IMR-90 (cell line): ENCODE measurements at regions not wholly inside any gene's neighbourhood (a gene's known extent, or its start where the extent isn't known, plus 50 kb on each side); places are given as distances from the start of the nearest gene placed in this dataset.
A peak's percentile ranks its signal among the peaks of the same experiment; 100 is the strongest.

ENCODE experiments used
- ATAC-seq: fragments of 200-7000 bp; cut with Tn5 transposase; 2 replicates; pipeline ENCODE4 v1.9.1; 2020; ENCODE audit warnings: low read depth, mild to moderate bottlenecking, moderate library complexity
- BruUV-seq: library from RNA; stranded (reverse); fragments of 400-500 nt; replicated peaks from 2 replicates; lab custom pipeline; 2021; lab: Mats Ljungman, UMichigan
- CTCF ChIA-PET: fragments of 300-600 bp; formaldehyde crosslinking; extraction: SDS; loops from one replicate; lab custom pipeline; 2021; ENCODE audit warnings: antibody characterized with exemption; lab: Yijun Ruan, JAX
- POLR2A ChIA-PET: fragments of 300-600 bp; sonication (Branson Sonifier 250); formaldehyde crosslinking; loops from one replicate; lab custom pipeline; 2022; ENCODE audit warnings: antibody characterized with exemption; ENCODE audit not compliant: unreplicated experiment; lab: Charles Lee
- DNase-seq: peaks from one replicate; pipeline ENCODE4 v3.0.0; 2013
- H2AFZ ChIP-seq: replicated peaks from 2 replicates; pipeline ENCODE3; 2013; ENCODE audit warnings: low read length, mild to moderate bottlenecking; ENCODE audit not compliant: poor library complexity
- H2AK5ac ChIP-seq: 2 replicates; pipeline ENCODE4 v1.6.1; 2013; ENCODE audit warnings: low read depth, low read length, inconsistent platforms
- H2AK9ac ChIP-seq: replicated peaks from 2 replicates; pipeline ENCODE3; 2013; ENCODE audit warnings: mild to moderate bottlenecking, low read depth, low read length, moderate library complexity; ENCODE audit not compliant: poor library complexity
- H2BK120ac ChIP-seq: 2 replicates; pipeline ENCODE4 v1.6.1; 2013; ENCODE audit warnings: low read depth, low read length, inconsistent platforms
- H2BK15ac ChIP-seq: 3 replicates; pipeline ENCODE4 v1.6.1; 2013; ENCODE audit warnings: low read depth, low read length, inconsistent platforms
- H2BK20ac ChIP-seq: 2 replicates; pipeline ENCODE4 v1.6.1; 2013; ENCODE audit warnings: low read depth, mild to moderate bottlenecking, inconsistent platforms, low read length, moderate library complexity
- H2BK5ac ChIP-seq: 2 replicates; pipeline ENCODE4 v1.6.1; 2013; ENCODE audit warnings: mild to moderate bottlenecking, low read depth, low read length, inconsistent platforms; ENCODE audit not compliant: poor library complexity, severe bottlenecking
- H3K14ac ChIP-seq: replicated peaks from 2 replicates; pipeline ENCODE4 v1.6.1; 2013; ENCODE audit warnings: low read depth, low read length, inconsistent platforms
- H3K18ac ChIP-seq: 2 replicates; pipeline ENCODE4 v1.6.1; 2013; ENCODE audit warnings: low read depth, low read length, control low read depth
- H3K23ac ChIP-seq: 2 replicates; pipeline ENCODE4 v1.6.1; 2013; ENCODE audit warnings: low read depth, low read length, inconsistent platforms
- H3K27ac ChIP-seq: 2 replicates; pipeline ENCODE4 v1.5.1; 2013; ENCODE audit warnings: mild to moderate bottlenecking, control low read depth, low read length; ENCODE audit not compliant: insufficient read depth
- H3K27me3 ChIP-seq: 2 replicates; pipeline ENCODE4 v1.6.1; 2013; ENCODE audit warnings: low read length; ENCODE audit not compliant: control insufficient read depth, insufficient read depth
- H3K36me3 ChIP-seq: 2 replicates; pipeline ENCODE4 v1.6.1; 2013; ENCODE audit warnings: low read length, mixed read lengths; ENCODE audit not compliant: control insufficient read depth, insufficient read depth
- H3K4ac ChIP-seq: 2 replicates; pipeline ENCODE4 v1.6.1; 2013; ENCODE audit warnings: low read depth, low read length, inconsistent platforms
- H3K4me1 ChIP-seq: 2 replicates; pipeline ENCODE4 v1.6.1; 2013; ENCODE audit warnings: low read length, mixed read lengths; ENCODE audit not compliant: control insufficient read depth, insufficient read depth
- H3K4me2 ChIP-seq: 2 replicates; pipeline ENCODE4 v1.6.1; 2013; ENCODE audit warnings: low read depth, mild to moderate bottlenecking, control low read depth, low read length, moderate library complexity
- H3K4me3 ChIP-seq: 2 replicates; pipeline ENCODE4 v1.5.1; 2013; ENCODE audit warnings: low read depth, mild to moderate bottlenecking, control low read depth, low read length, moderate library complexity; ENCODE audit not compliant: insufficient read depth
- H3K56ac ChIP-seq: 2 replicates; pipeline ENCODE4 v1.6.1; 2013; ENCODE audit warnings: low read length, inconsistent platforms; ENCODE audit not compliant: insufficient read depth; ENCODE audit errors: extremely low read depth
- H3K79me1 ChIP-seq, 2 experiments: 2 replicates each; pipeline ENCODE4 v1.6.1; 2013; ENCODE audit warnings: low read length in 2 of 2, inconsistent platforms in 1 of 2, low read depth in 1 of 2
- H3K9ac ChIP-seq: 2 replicates; pipeline ENCODE4 v1.6.1; 2013; ENCODE audit warnings: low read depth, low read length, control low read depth
- H3K9me1 ChIP-seq: 2 replicates; pipeline ENCODE4 v1.6.1; 2013; ENCODE audit warnings: low read length, inconsistent platforms; ENCODE audit not compliant: insufficient read depth
- H3K9me3 ChIP-seq: 2 replicates; pipeline ENCODE4 v1.6.1; 2013; ENCODE audit warnings: low read length; ENCODE audit not compliant: control insufficient read depth, insufficient read depth
- H4K20me1 ChIP-seq: 2 replicates; pipeline ENCODE4 v1.6.1; 2013; ENCODE audit warnings: low read length, inconsistent platforms; ENCODE audit not compliant: insufficient read depth
- H4K5ac ChIP-seq: 2 replicates; pipeline ENCODE4 v1.6.1; 2013; ENCODE audit warnings: mild to moderate bottlenecking, low read depth, low read length, control low read depth
- H4K8ac ChIP-seq, 2 experiments: 2 replicates each; pipeline ENCODE4 v1.6.1; 2013; ENCODE audit warnings: low read depth in 2 of 2, low read length in 2 of 2, control low read depth in 1 of 2, inconsistent platforms in 1 of 2
- H4K91ac ChIP-seq: 2 replicates; pipeline ENCODE4 v1.6.1; 2013; ENCODE audit warnings: low read depth, low read length, inconsistent platforms; ENCODE audit not compliant: insufficient read depth
- BHLHE40 ChIP-seq: fragments of 150-350 bp; IDR thresholded peaks from 2 replicates; pipeline ENCODE4 v1.6.1; 2016; ENCODE audit warnings: mild to moderate bottlenecking, low read depth, low read length
- CEBPB ChIP-seq: IDR thresholded peaks from 2 replicates; pipeline ENCODE4 v1.6.1; 2012; ENCODE audit warnings: low read depth, low read length, improper control_type of control experiment
- CHD1 ChIP-seq: IDR thresholded peaks from 2 replicates; pipeline ENCODE4 v1.6.1; 2012; ENCODE audit warnings: low read depth, low read length, improper control_type of control experiment
- FOS ChIP-seq: fragments of 150-350 bp; IDR thresholded peaks from 2 replicates; pipeline ENCODE4 v1.6.1; 2016; ENCODE audit warnings: low read depth, low read length
- MAFK ChIP-seq: IDR thresholded peaks from 2 replicates; pipeline ENCODE4 v1.6.1; 2012; ENCODE audit warnings: low read depth, low read length, improper control_type of control experiment
- MAZ ChIP-seq: IDR thresholded peaks from 2 replicates; pipeline ENCODE4 v1.6.1; 2012; ENCODE audit warnings: low read depth, mild to moderate bottlenecking, low read length, improper control_type of control experiment, moderate library complexity, borderline replicate concordance
- MXI1 ChIP-seq: IDR thresholded peaks from 2 replicates; pipeline ENCODE4 v1.6.1; 2012; ENCODE audit warnings: low read depth, mild to moderate bottlenecking, low read length, moderate library complexity, borderline replicate concordance
- NFE2L2 ChIP-seq: fragments of 150-350 bp; IDR thresholded peaks from 2 replicates; pipeline ENCODE4 v1.6.1; 2016; ENCODE audit warnings: low read depth, mild to moderate bottlenecking, low read length
- POLR2A ChIP-seq: IDR thresholded peaks from 2 replicates; pipeline ENCODE4 v1.6.1; 2012; ENCODE audit warnings: mild to moderate bottlenecking, low read depth, low read length
- RAD21 ChIP-seq: IDR thresholded peaks from 2 replicates; pipeline ENCODE4 v1.6.1; 2012; ENCODE audit warnings: low read length, improper control_type of control experiment
- RCOR1 ChIP-seq: IDR thresholded peaks from 2 replicates; pipeline ENCODE4 v1.6.1; 2012; ENCODE audit warnings: mild to moderate bottlenecking, low read length, improper control_type of control experiment; ENCODE audit not compliant: insufficient replicate concordance
- RFX5 ChIP-seq: IDR thresholded peaks from 2 replicates; pipeline ENCODE4 v1.8.0; 2012; ENCODE audit warnings: low read depth, mild to moderate bottlenecking, low read length, moderate library complexity
- SMC3 ChIP-seq: fragments of 150-350 bp; IDR thresholded peaks from 2 replicates; pipeline ENCODE4 v1.6.1; 2016; ENCODE audit warnings: low read depth, mild to moderate bottlenecking, antibody characterized with exemption, low read length, moderate library complexity
- WGBS, 2 experiments: methylation state at CpG; one replicate each; pipeline versions ENCODE4 v1.1.5 to v1.1.7; 2013; ENCODE audit warnings: missing lambda C conversion rate in 2 of 2; ENCODE audit not compliant: insufficient read length in 1 of 2; ENCODE audit errors: extremely low coverage in 2 of 2; 5-methylcytosine and 5-hydroxymethylcytosine counted together
- dilution Hi-C: fragments of 300-500 bp; cut with HindIII; formaldehyde crosslinking; loops from one replicate; pipeline ENCODE4 v1.14.3; 2018; ENCODE audit warnings: low sequenced_read_pairs; ENCODE audit not compliant: unreplicated experiment
- in situ Hi-C: fragments of 300-500 bp; cut with MboI; formaldehyde crosslinking; loops from 3 replicates; pipeline ENCODE4 v1.14.3; 2019; ENCODE audit warnings: low sequenced_read_pairs, inconsistent platforms, mixed read lengths
- intact Hi-C: fragments of 100-400 bp; cut with micrococcal nuclease; formaldehyde crosslinking; loops from 2 replicates; pipeline ENCODE4 v1.10.0; 2022
- TF ChIP-seq, protein P1 (sequence below): conservative IDR thresholded peaks from 2 replicates; pipeline ENCODE4 v1.5.1; 2012; ENCODE audit warnings: mild to moderate bottlenecking, low read depth, low read length, improper control_type of control experiment
- TF ChIP-seq, protein P2 (sequence below): fragments of 150-350 bp; IDR thresholded peaks from 2 replicates; pipeline ENCODE4 v1.6.1; 2016; ENCODE audit warnings: low read depth, mild to moderate bottlenecking, low read length, moderate library complexity, borderline replicate concordance

DNA sequence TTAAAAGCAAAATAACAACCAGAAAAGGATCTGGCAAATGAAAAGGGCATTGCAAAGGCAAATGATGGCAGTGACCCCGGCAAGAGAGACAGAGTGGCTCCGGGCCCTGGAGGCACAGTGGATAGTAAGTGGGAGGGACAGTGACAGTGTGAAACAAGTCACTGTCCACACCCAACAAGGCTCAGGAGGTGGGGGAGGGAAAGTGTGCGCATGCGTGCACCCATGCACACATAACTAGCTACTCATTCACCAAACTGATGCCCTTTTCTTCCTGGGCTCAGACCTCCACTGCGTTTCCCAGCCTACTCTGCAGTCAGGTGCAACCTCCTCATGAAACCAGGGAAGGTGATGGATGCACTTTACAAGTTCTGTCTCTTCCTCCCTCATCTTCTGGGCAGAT is 108.4 kb downstream of the SHANK2 start:
- ChIA-PET POLR2A (no interaction called here), CTCF (no interaction called here)
- Histone ChIP-seq H3K79me1 (no peaks in the 10 kb centered on the region), H3K4ac (no peak overlapping the region), H4K8ac (no peak overlapping the region), H3K4me1 (peaks cover 2% of the 10 kb centered on the region; the same call in 1 of the 2 replicates), H2AFZ (peak overlapping the region; percentile 8), H3K36me3 (peaks cover 2% of the 10 kb centered on the region; the same call in 1 of the 2 replicates), H2AK9ac (no peak overlapping the region), H4K20me1 (no peaks in the 10 kb centered on the region; the same call in 1 of the 2 replicates), H2AK5ac (no peak overlapping the region), H4K91ac (no peak overlapping the region), H3K9me1 (no peaks in the 10 kb centered on the region; the same call in 1 of the 2 replicates), H3K9ac (no peak overlapping the region), H3K27ac (no peak overlapping the region), H2BK20ac (no peak overlapping the region), H3K9me3 (no peaks in the 10 kb centered on the region; the same call in 1 of the 2 replicates), H3K4me3 (no peak overlapping the region), H3K27me3 (no peaks in the 10 kb centered on the region), H3K56ac (no peak overlapping the region), H4K5ac (no peak overlapping the region), H2BK5ac (no peak overlapping the region), H3K14ac (no peak overlapping the region), H3K18ac (no peak overlapping the region), H3K23ac (no peak overlapping the region), H3K4me2 (no peak overlapping the region), H2BK15ac (no peak overlapping the region), H2BK120ac (no peak overlapping the region)
- dilution Hi-C loops (no loop called here), intact Hi-C loops (no loop called here), in situ Hi-C loops (no loop called here)
- ATAC-seq = no peak
- TF ChIP-seq POLR2A (no peak), CHD1 (no peak), RFX5 (no peak), RAD21 (no peak), RCOR1 (no peak), CEBPB (no peak), MXI1 (no peak), NFE2L2 (no peak), BHLHE40 (no peak), FOS (no peak), SMC3 (no peak), MAFK (no peak), MAZ (no peak)
- TF ChIP-seq, protein P1, sequence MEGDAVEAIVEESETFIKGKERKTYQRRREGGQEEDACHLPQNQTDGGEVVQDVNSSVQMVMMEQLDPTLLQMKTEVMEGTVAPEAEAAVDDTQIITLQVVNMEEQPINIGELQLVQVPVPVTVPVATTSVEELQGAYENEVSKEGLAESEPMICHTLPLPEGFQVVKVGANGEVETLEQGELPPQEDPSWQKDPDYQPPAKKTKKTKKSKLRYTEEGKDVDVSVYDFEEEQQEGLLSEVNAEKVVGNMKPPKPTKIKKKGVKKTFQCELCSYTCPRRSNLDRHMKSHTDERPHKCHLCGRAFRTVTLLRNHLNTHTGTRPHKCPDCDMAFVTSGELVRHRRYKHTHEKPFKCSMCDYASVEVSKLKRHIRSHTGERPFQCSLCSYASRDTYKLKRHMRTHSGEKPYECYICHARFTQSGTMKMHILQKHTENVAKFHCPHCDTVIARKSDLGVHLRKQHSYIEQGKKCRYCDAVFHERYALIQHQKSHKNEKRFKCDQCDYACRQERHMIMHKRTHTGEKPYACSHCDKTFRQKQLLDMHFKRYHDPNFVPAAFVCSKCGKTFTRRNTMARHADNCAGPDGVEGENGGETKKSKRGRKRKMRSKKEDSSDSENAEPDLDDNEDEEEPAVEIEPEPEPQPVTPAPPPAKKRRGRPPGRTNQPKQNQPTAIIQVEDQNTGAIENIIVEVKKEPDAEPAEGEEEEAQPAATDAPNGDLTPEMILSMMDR = no peak
- TF ChIP-seq, protein P2, sequence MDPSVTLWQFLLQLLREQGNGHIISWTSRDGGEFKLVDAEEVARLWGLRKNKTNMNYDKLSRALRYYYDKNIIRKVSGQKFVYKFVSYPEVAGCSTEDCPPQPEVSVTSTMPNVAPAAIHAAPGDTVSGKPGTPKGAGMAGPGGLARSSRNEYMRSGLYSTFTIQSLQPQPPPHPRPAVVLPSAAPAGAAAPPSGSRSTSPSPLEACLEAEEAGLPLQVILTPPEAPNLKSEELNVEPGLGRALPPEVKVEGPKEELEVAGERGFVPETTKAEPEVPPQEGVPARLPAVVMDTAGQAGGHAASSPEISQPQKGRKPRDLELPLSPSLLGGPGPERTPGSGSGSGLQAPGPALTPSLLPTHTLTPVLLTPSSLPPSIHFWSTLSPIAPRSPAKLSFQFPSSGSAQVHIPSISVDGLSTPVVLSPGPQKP = no peak
- DNase-seq = no peak
- WGBS, 2 experiments = no CpG with 5 or more reads among the region's 5 CpGs
- BruUV-seq = no TSS peak
